GM12891 (cell line): ENCODE measurements at regions not wholly inside any gene's neighbourhood (a gene's known extent, or its start where the extent isn't known, plus 50 kb on each side); places are given as distances from the start of the nearest gene placed in this dataset.

Source experiments
- DNase-seq: peaks from one replicate; pipeline ENCODE4 v3.0.0; 2011; ENCODE audit warnings: low spot score; ENCODE audit not compliant: insufficient read length
- FAIRE-seq: peaks from 2 replicates; lab custom pipeline; 2011; peaks lifted over from hg19 to GRCh38; lab: Jason Lieb, UNC
- PAX5 ChIP-seq: IDR thresholded peaks from 2 replicates; pipeline ENCODE4 v1.6.1; 2011; ENCODE audit warnings: low read length, moderate library complexity, mild to moderate bottlenecking; ENCODE audit not compliant: insufficient read depth, severe bottlenecking
- POLR2A ChIP-seq: IDR thresholded peaks from 2 replicates; pipeline ENCODE4 v1.6.1; 2011; ENCODE audit warnings: low read depth, low read length, control low read depth
- POLR2AphosphoS5 ChIP-seq: IDR thresholded peaks from 2 replicates; pipeline ENCODE4 v1.6.1; 2011; ENCODE audit warnings: low read depth, low read length, control low read depth
- POU2F2 ChIP-seq: IDR thresholded peaks from 2 replicates; pipeline ENCODE4 v1.6.1; 2011; ENCODE audit warnings: low read depth, mild to moderate bottlenecking, control low read depth, low read length, moderate library complexity
- SPI1 ChIP-seq: IDR thresholded peaks from 2 replicates; pipeline ENCODE4 v1.6.1; 2011; ENCODE audit warnings: low read depth, low read length, control low read depth
- TAF1 ChIP-seq: IDR thresholded peaks from 2 replicates; pipeline ENCODE4 v1.6.1; 2011; ENCODE audit warnings: low read depth, low read length, control low read depth

DNA sequence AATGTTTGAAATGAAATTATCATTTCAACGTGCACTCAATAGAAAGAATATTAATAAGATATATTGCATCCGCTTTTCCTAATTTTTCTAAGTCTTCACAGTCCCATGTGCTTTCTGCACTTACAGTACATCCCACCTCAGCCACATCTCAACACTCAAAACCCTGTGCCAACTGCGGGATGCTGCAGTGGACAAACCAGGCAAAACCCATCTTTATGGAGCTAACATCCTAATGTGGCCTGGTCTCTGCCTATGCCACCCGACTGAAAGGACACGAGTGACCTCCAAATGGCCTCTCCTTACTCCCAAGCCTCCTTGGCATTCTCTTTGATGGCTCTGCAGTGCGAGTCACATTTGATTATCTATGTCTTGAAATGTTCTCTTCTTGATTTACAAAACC lies 57.4 kb upstream of the ADRB1 start:
- no peak for FAIRE-seq
- TF ChIP-seq POLR2A (no peak), SPI1 (no peak), POLR2AphosphoS5 (no peak), POU2F2 (no peak), PAX5 (no peak), TAF1 (no peak)
- DNase-seq, result no peak

DNA sequence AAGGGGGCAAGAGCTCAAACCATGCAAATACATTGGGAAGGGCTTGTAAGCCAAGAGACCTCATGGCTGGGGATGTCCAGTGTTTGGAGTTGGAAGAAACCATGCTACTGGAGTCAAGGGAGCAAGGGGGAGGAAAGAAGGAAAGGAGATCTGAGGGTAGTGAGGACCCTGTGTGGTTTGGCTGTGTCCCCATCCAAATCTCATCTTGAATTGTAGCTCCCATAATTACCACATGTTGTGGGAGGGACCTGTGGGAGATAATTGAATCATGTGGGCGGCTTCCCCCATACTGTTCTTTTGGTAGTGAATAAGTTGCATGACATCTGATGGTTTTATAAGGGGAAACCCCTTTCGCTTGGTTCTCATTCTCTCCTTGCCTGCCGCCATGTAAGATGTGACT lies 56.5 kb upstream of the ADRB1 start:
- TF ChIP-seq PAX5 (no peak), SPI1 (no peak), POLR2AphosphoS5 (no peak), POLR2A (no peak), TAF1 (no peak), POU2F2 (no peak)
- DNase-seq (no peak), FAIRE-seq (peak; percentile 40)

DNA sequence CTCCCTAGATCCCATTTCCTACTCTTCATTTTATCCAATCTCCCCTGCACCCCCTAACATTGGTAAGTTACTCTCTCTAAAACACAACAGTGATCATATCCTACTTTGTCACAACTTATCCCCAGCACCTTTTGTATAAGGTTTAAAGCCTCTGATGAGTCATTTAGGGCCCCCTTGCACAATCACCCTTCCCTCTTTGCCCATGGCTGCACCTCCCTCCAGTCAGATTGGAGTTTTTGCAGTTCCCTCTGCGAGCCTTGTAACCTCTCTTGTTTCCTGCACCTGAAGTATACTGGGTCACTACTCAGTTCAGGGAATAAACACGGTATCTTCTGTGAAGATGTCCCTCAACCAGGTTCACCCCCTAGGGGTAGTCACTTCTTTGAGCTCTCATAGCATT lies 55.9 kb upstream of the ADRB1 start:
- FAIRE-seq (no peak), DNase-seq (no peak)
- no peak for TF ChIP-seq SPI1
- TF ChIP-seq POLR2A, result no peak
- no peak for TF ChIP-seq PAX5
- TF ChIP-seq POLR2AphosphoS5, result no peak
- TF ChIP-seq TAF1, result no peak
- no peak for TF ChIP-seq POU2F2

DNA sequence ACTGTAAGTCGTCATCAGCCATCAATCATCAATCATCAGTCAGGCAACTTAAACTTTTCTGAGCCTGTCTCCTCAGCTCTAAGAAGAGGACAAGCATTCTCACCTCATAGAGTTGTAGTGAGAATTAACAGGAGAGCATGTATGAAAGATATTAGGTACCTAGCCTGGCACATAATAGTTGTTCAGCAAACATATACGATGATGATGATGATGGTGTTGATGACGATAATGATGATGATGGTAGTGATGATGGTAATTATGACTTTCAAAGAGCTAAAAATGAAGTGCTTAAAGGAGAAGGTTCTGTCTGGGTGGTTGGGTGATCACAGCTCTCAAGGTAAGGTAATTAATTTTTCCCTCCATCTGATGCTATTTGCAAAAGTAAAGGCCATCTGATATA lies 55.1 kb upstream of the ADRB1 start:
- DNase-seq, result no peak
- no peak for TF ChIP-seq TAF1
- no peak for TF ChIP-seq PAX5
- no peak for TF ChIP-seq POLR2AphosphoS5
- no peak for TF ChIP-seq POLR2A
- TF ChIP-seq POU2F2, result no peak
- TF ChIP-seq SPI1, result no peak
- FAIRE-seq, result peak; percentile 68

DNA sequence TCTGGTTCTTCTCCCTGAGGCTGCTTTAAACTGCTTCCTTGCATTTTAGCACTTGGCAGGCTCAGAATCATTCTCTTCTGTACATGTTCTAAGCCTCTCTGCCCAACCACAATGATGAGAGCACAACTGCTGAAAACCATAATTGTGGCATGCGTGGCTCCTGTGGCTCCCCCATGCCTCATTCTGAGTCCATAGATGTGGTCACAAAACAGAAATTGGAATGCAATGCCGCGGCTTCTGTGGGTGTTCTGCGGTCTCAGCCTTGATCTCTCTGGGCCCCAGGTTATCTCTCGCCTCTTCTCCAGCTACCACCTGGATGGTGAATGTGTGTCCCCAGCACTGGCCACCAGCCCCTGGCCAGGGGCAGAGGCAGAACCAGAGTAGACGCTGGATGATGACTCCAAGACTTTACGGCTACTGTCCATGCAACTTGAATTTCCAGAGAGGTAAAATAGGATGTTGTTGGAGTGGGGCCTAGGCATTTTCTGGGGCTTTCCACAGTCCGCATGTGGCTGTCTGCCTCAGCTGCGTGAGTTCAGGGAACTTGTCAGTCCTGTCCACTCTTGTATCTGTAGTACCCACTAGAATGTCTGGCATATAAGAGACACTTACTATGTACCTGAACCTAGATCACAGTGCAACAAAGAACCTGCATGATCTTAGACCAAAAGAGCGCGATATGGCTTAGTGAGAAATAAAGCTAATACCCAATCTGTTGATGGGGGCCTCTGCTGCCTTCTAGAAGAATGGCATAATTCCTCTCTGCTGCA lies 52.4 kb upstream of the ADRB1 start:
- no peak for FAIRE-seq
- TF ChIP-seq POLR2AphosphoS5, result no peak
- no peak for TF ChIP-seq TAF1
- TF ChIP-seq POLR2A, result no peak
- TF ChIP-seq POU2F2, result no peak
- no peak for TF ChIP-seq PAX5
- no peak for TF ChIP-seq SPI1
- no peak for DNase-seq

DNA sequence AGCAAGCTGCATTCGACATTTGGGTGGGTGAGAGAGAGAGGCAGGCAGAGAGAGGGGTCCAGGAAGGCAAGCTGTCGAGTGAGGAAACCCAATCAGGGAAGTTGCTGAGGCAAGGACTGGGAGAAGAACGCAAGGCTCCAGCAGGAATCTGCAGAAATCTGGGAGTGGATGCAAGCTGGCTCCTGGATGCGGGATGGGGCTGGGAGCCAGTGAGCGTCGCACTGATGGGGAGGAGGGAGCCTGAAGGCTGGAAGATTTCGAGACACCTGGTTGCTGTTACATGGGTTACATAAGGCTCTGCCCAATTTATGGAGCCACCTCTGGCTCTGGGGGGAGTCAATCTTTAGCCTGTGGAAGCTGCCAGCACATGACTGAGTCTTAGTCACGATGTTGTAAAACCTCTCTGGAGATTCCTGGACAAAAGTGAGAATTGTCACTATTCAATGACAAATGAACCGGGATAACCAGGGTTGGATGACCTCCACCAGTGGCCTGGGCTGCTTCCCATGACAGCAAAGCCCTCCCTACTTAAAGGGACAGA lies 51.1 kb upstream of the ADRB1 start:
- FAIRE-seq, result no peak
- no peak for TF ChIP-seq TAF1
- no peak for TF ChIP-seq PAX5
- TF ChIP-seq POLR2A, result no peak
- TF ChIP-seq SPI1, result no peak
- no peak for TF ChIP-seq POLR2AphosphoS5
- TF ChIP-seq POU2F2, result no peak
- no peak for DNase-seq

DNA sequence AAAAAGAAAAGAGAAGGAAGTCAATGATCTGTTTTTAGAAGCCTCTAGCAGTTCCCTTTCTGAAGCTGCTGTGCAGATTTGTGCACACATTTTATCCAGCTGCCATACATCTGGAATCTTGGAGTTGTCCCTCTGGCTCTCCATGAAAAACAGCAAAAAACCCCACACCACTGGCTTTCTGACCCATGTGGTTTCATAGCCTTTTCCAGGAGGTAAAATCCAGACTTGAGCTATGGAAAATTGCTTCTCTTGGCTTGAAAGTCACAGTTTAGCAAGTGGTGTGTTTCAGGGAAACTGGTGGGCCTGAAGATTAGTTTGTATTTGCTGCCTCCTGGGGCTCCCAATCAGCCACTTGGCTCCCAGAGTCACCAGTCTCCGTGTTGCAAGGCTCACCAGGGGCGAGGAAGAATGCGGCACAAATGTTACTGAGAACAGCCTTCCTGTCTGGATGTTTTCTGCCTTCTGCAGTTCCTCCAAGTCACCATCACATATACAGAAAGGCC lies 50.1 kb upstream of the ADRB1 start:
- peak; percentile 73 for FAIRE-seq
- TF ChIP-seq POLR2A (no peak), TAF1 (no peak), POU2F2 (no peak), POLR2AphosphoS5 (no peak), SPI1 (no peak), PAX5 (no peak)

More for the DNA sequence above, 50.1 kb upstream of the ADRB1 start:
- no peak for DNase-seq
